Body of pancreas (tissue), 4 donors: ENCODE measurements at regions not wholly inside any gene's neighbourhood (a gene's known extent, or its start where the extent isn't known, plus 50 kb on each side); places are given as distances from the start of the nearest gene placed in this dataset.

ENCODE experiments used
- POLR2A ChIP-seq, 3 donors: fragments of 450-650 bp; IDR thresholded peaks; one replicate each; pipeline ENCODE4 v1.6.1; 2016; ENCODE audit warnings: antibody characterized with exemption in 3 of 3, mild to moderate bottlenecking in 2 of 3
- TF ChIP-seq, protein P1 (sequence below), 7 experiments: fragments of 450-650 bp in 4 of 7; fragments of 200-600 bp in 3 of 7; sonication (generic) in 3 of 7; IDR thresholded peaks; one replicate each; pipeline ENCODE4 v1.5.1; 2016 to 2019; ENCODE audit warnings: antibody characterized with exemption in 7 of 7

DNA sequence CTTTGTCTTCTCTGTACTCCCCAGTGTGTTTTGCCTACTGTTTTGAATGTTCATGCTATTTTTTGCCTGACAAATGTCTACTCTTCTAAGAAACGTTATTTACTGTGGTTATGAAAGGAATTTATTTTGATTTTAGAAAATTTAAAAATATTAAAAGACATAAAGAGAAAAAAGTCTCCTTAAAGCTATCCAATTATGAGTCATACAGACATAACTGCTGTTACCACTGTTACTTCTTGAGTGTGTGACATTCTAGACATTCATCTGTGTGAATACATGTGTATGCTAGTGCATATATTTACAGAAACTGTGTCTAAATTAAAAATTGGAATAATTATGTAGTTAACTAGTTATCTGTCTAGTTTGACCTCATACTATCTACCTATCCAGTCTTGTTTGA, 187.6 kb upstream of the SGCG start:
- no peak for TF ChIP-seq POLR2A (IDR thresholded peaks at IDR 0.05)
- TF ChIP-seq, protein P1, sequence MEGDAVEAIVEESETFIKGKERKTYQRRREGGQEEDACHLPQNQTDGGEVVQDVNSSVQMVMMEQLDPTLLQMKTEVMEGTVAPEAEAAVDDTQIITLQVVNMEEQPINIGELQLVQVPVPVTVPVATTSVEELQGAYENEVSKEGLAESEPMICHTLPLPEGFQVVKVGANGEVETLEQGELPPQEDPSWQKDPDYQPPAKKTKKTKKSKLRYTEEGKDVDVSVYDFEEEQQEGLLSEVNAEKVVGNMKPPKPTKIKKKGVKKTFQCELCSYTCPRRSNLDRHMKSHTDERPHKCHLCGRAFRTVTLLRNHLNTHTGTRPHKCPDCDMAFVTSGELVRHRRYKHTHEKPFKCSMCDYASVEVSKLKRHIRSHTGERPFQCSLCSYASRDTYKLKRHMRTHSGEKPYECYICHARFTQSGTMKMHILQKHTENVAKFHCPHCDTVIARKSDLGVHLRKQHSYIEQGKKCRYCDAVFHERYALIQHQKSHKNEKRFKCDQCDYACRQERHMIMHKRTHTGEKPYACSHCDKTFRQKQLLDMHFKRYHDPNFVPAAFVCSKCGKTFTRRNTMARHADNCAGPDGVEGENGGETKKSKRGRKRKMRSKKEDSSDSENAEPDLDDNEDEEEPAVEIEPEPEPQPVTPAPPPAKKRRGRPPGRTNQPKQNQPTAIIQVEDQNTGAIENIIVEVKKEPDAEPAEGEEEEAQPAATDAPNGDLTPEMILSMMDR (IDR thresholded peaks at IDR 0.05): no peak
